ENCODE measurements at regions not wholly inside any gene's neighbourhood (a gene's known extent, or its start where the extent isn't known, plus 50 kb on each side); places are given as distances from the start of the nearest gene placed in this dataset.

GRCh38 chr4:26140150-26140898, 180.5 kb upstream of the RBPJ start:
- no peak for DNase-seq

GRCh38 chr4:26141051-26141721, 179.6 kb upstream of the RBPJ start:
- no peak for DNase-seq

GRCh38 chr4:26141911-26142638, 178.7 kb upstream of the RBPJ start:
- DNase-seq: peak; percentile 22

GRCh38 chr4:26144526-26145155, 176.2 kb upstream of the RBPJ start:
- no peak for DNase-seq

GRCh38 chr4:26145212-26145611, 175.6 kb upstream of the RBPJ start:
- DNase-seq: no peak

- DNase-seq: no peak
Measured at GRCh38 chr4:26148927-26149326, 171.9 kb upstream of the RBPJ start.

- no peak for DNase-seq
Measured at GRCh38 chr4:26150948-26151347, 169.9 kb upstream of the RBPJ start.

- no peak for DNase-seq
Measured at GRCh38 chr4:26151615-26152014, 169.2 kb upstream of the RBPJ start.

- no peak for DNase-seq
Measured at GRCh38 chr4:26152056-26152455, 168.8 kb upstream of the RBPJ start.

GRCh38 chr4:26157541-26157940, 163.3 kb upstream of the RBPJ start:
- no peak for DNase-seq

GRCh38 chr4:26160591-26160990, 160.2 kb upstream of the RBPJ start:
- no peak for DNase-seq

- DNase-seq: no peak
Measured at GRCh38 chr4:26161030-26161824, 159.6 kb upstream of the RBPJ start.

- DNase-seq: no peak
Measured at GRCh38 chr4:26162101-26162500, 158.7 kb upstream of the RBPJ start.

- no peak for DNase-seq
Measured at GRCh38 chr4:26163425-26164362, 157.1 kb upstream of the RBPJ start.

- DNase-seq: no peak
Measured at GRCh38 chr4:26171501-26171900, 149.3 kb upstream of the RBPJ start.

GRCh38 chr4:26171941-26172340, 148.9 kb upstream of the RBPJ start:
- no peak for DNase-seq

GRCh38 chr4:26173619-26174018, 147.2 kb upstream of the RBPJ start:
- DNase-seq: no peak

GRCh38 chr4:26174027-26174426, 146.8 kb upstream of the RBPJ start:
- no peak for DNase-seq

GRCh38 chr4:26175006-26175786, 145.6 kb upstream of the RBPJ start:
- no peak for DNase-seq

GRCh38 chr4:26175905-26176470, 144.8 kb upstream of the RBPJ start:
- DNase-seq: no peak
